ENCODE measurements at regions not wholly inside any gene's neighbourhood (a gene's known extent, or its start where the extent isn't known, plus 50 kb on each side); places are given as distances from the start of the nearest gene placed in this dataset.

GRCh38 chr1:239212811-239213220, 173.6 kb upstream of the CHRM3 start:
- no peaks in the 10 kb centered on the region for H3K36me3 ChIP-seq (ENCODE audit: control insufficient read depth, insufficient read depth, low read length, severe bottlenecking)
- H3K4me1 ChIP-seq (ENCODE audit: control insufficient read depth, insufficient read depth, low read length) = no peaks in the 10 kb centered on the region
- no peak overlapping the region for H3K4me3 ChIP-seq (ENCODE audit: low read length)
- H3K27me3 ChIP-seq (replicated peaks; ENCODE audit: control insufficient read depth, insufficient read depth, low read length) = no peaks in the 10 kb centered on the region
- no peaks in the 10 kb centered on the region for H3K9me3 ChIP-seq (ENCODE audit: control insufficient read depth, low read length)
- no peak overlapping the region for H3K9ac ChIP-seq (ENCODE audit: low read length)
- DNase-seq (ENCODE audit: low read depth) = no peak

GRCh38 chr1:239209591-239209990, 176.8 kb upstream of the CHRM3 start:
- Histone ChIP-seq H3K27me3 (replicated peaks; ENCODE audit: control insufficient read depth, insufficient read depth, low read length) (no peaks in the 10 kb centered on the region), H3K9me3 (ENCODE audit: control insufficient read depth, low read length) (no peaks in the 10 kb centered on the region), H3K9ac (ENCODE audit: low read length) (no peak overlapping the region), H3K36me3 (ENCODE audit: control insufficient read depth, insufficient read depth, low read length, severe bottlenecking) (no peaks in the 10 kb centered on the region), H3K4me3 (ENCODE audit: low read length) (no peak overlapping the region), H3K4me1 (ENCODE audit: control insufficient read depth, insufficient read depth, low read length) (no peaks in the 10 kb centered on the region)
- DNase-seq (ENCODE audit: low read depth) = no peak

GRCh38 chr1:239204401-239204800, 182.0 kb upstream of the CHRM3 start:
- Histone ChIP-seq H3K4me3 (ENCODE audit: low read length) (no peak overlapping the region), H3K9ac (ENCODE audit: low read length) (no peak overlapping the region), H3K36me3 (ENCODE audit: control insufficient read depth, insufficient read depth, low read length, severe bottlenecking) (no peaks in the 10 kb centered on the region), H3K27me3 (replicated peaks; ENCODE audit: control insufficient read depth, insufficient read depth, low read length) (no peaks in the 10 kb centered on the region), H3K9me3 (ENCODE audit: control insufficient read depth, low read length) (no peaks in the 10 kb centered on the region), H3K4me1 (ENCODE audit: control insufficient read depth, insufficient read depth, low read length) (no peaks in the 10 kb centered on the region)
- no peak for DNase-seq (ENCODE audit: low read depth)

GRCh38 chr1:239197871-239198270, 188.5 kb upstream of the CHRM3 start:
- DNase-seq (ENCODE audit: low read depth) = no peak
- Histone ChIP-seq H3K9ac (ENCODE audit: low read length) (no peak overlapping the region), H3K4me3 (ENCODE audit: low read length) (no peak overlapping the region), H3K9me3 (ENCODE audit: control insufficient read depth, low read length) (peaks cover 4% of the 10 kb centered on the region), H3K36me3 (ENCODE audit: control insufficient read depth, insufficient read depth, low read length, severe bottlenecking) (no peaks in the 10 kb centered on the region), H3K4me1 (ENCODE audit: control insufficient read depth, insufficient read depth, low read length) (no peaks in the 10 kb centered on the region), H3K27me3 (replicated peaks; ENCODE audit: control insufficient read depth, insufficient read depth, low read length) (no peaks in the 10 kb centered on the region)

GRCh38 chr1:239189998-239190512, 196.3 kb upstream of the CHRM3 start:
- no peak overlapping the region for H3K9ac ChIP-seq (ENCODE audit: low read length)
- H3K4me1 ChIP-seq (ENCODE audit: control insufficient read depth, insufficient read depth, low read length) = no peaks in the 10 kb centered on the region
- H3K9me3 ChIP-seq (ENCODE audit: control insufficient read depth, low read length) = peaks cover 4% of the 10 kb centered on the region
- H3K36me3 ChIP-seq (ENCODE audit: control insufficient read depth, insufficient read depth, low read length, severe bottlenecking) = no peaks in the 10 kb centered on the region
- DNase-seq (ENCODE audit: low read depth) = no peak
- H3K4me3 ChIP-seq (ENCODE audit: low read length) = no peak overlapping the region
- H3K27me3 ChIP-seq (replicated peaks; ENCODE audit: control insufficient read depth, insufficient read depth, low read length) = no peaks in the 10 kb centered on the region

GRCh38 chr1:239186487-239186886, 199.9 kb upstream of the CHRM3 start:
- H3K4me1 ChIP-seq (ENCODE audit: control insufficient read depth, insufficient read depth, low read length) = no peaks in the 10 kb centered on the region
- no peaks in the 10 kb centered on the region for H3K9me3 ChIP-seq (ENCODE audit: control insufficient read depth, low read length)
- no peak overlapping the region for H3K4me3 ChIP-seq (ENCODE audit: low read length)
- H3K9ac ChIP-seq (ENCODE audit: low read length) = no peak overlapping the region
- no peaks in the 10 kb centered on the region for H3K36me3 ChIP-seq (ENCODE audit: control insufficient read depth, insufficient read depth, low read length, severe bottlenecking)
- H3K27me3 ChIP-seq (replicated peaks; ENCODE audit: control insufficient read depth, insufficient read depth, low read length) = no peaks in the 10 kb centered on the region
- DNase-seq (ENCODE audit: low read depth) = no peak

- H3K36me3 ChIP-seq (ENCODE audit: control insufficient read depth, insufficient read depth, low read length, severe bottlenecking) = no peaks in the 10 kb centered on the region
- no peak for DNase-seq (ENCODE audit: low read depth)
- no peak overlapping the region for H3K4me3 ChIP-seq (ENCODE audit: low read length)
- H3K27me3 ChIP-seq (replicated peaks; ENCODE audit: control insufficient read depth, insufficient read depth, low read length) = no peaks in the 10 kb centered on the region
- no peak overlapping the region for H3K9ac ChIP-seq (ENCODE audit: low read length)
- no peaks in the 10 kb centered on the region for H3K4me1 ChIP-seq (ENCODE audit: control insufficient read depth, insufficient read depth, low read length)
- H3K9me3 ChIP-seq (ENCODE audit: control insufficient read depth, low read length) = no peaks in the 10 kb centered on the region
These were observed 201.1 kb upstream of the CHRM3 start for GRCh38 chr1:239185245-239185619.

GRCh38 chr1:239184561-239185244, 201.7 kb upstream of the CHRM3 start:
- DNase-seq (ENCODE audit: low read depth) = peak; percentile 4
- no peaks in the 10 kb centered on the region for H3K4me1 ChIP-seq (ENCODE audit: control insufficient read depth, insufficient read depth, low read length)
- H3K27me3 ChIP-seq (replicated peaks; ENCODE audit: control insufficient read depth, insufficient read depth, low read length) = no peaks in the 10 kb centered on the region
- no peak overlapping the region for H3K9ac ChIP-seq (ENCODE audit: low read length)
- no peaks in the 10 kb centered on the region for H3K36me3 ChIP-seq (ENCODE audit: control insufficient read depth, insufficient read depth, low read length, severe bottlenecking)
- no peaks in the 10 kb centered on the region for H3K9me3 ChIP-seq (ENCODE audit: control insufficient read depth, low read length)
- H3K4me3 ChIP-seq (ENCODE audit: low read length) = no peak overlapping the region

- Histone ChIP-seq H3K9me3 (ENCODE audit: control insufficient read depth, low read length) (peaks cover 3% of the 10 kb centered on the region), H3K36me3 (ENCODE audit: control insufficient read depth, insufficient read depth, low read length, severe bottlenecking) (no peaks in the 10 kb centered on the region), H3K9ac (ENCODE audit: low read length) (no peak overlapping the region), H3K27me3 (replicated peaks; ENCODE audit: control insufficient read depth, insufficient read depth, low read length) (no peaks in the 10 kb centered on the region), H3K4me1 (ENCODE audit: control insufficient read depth, insufficient read depth, low read length) (no peaks in the 10 kb centered on the region), H3K4me3 (ENCODE audit: low read length) (no peak overlapping the region)
- DNase-seq (ENCODE audit: low read depth) = no peak
These were observed 207.4 kb upstream of the CHRM3 start for GRCh38 chr1:239178961-239179360.

- Histone ChIP-seq H3K27me3 (replicated peaks; ENCODE audit: control insufficient read depth, insufficient read depth, low read length) (no peaks in the 10 kb centered on the region), H3K9ac (ENCODE audit: low read length) (no peak overlapping the region), H3K9me3 (ENCODE audit: control insufficient read depth, low read length) (peaks cover 4% of the 10 kb centered on the region), H3K4me1 (ENCODE audit: control insufficient read depth, insufficient read depth, low read length) (no peaks in the 10 kb centered on the region), H3K36me3 (ENCODE audit: control insufficient read depth, insufficient read depth, low read length, severe bottlenecking) (no peaks in the 10 kb centered on the region), H3K4me3 (ENCODE audit: low read length) (no peak overlapping the region)
- DNase-seq (ENCODE audit: low read depth) = no peak
These were observed 211.5 kb upstream of the CHRM3 start for GRCh38 chr1:239174880-239175279.

GRCh38 chr1:239170828-239171227, 215.5 kb upstream of the CHRM3 start:
- H3K9ac ChIP-seq (ENCODE audit: low read length) = no peak overlapping the region
- no peak for DNase-seq (ENCODE audit: low read depth)
- no peaks in the 10 kb centered on the region for H3K4me1 ChIP-seq (ENCODE audit: control insufficient read depth, insufficient read depth, low read length)
- H3K9me3 ChIP-seq (ENCODE audit: control insufficient read depth, low read length) = peaks cover 19% of the 10 kb centered on the region
- H3K4me3 ChIP-seq (ENCODE audit: low read length) = no peak overlapping the region
- no peaks in the 10 kb centered on the region for H3K27me3 ChIP-seq (replicated peaks; ENCODE audit: control insufficient read depth, insufficient read depth, low read length)
- no peaks in the 10 kb centered on the region for H3K36me3 ChIP-seq (ENCODE audit: control insufficient read depth, insufficient read depth, low read length, severe bottlenecking)

- Histone ChIP-seq H3K27me3 (replicated peaks; ENCODE audit: control insufficient read depth, insufficient read depth, low read length) (no peaks in the 10 kb centered on the region), H3K4me3 (ENCODE audit: low read length) (no peak overlapping the region), H3K4me1 (ENCODE audit: control insufficient read depth, insufficient read depth, low read length) (no peaks in the 10 kb centered on the region), H3K9me3 (ENCODE audit: control insufficient read depth, low read length) (peaks cover 19% of the 10 kb centered on the region), H3K36me3 (ENCODE audit: control insufficient read depth, insufficient read depth, low read length, severe bottlenecking) (no peaks in the 10 kb centered on the region), H3K9ac (ENCODE audit: low read length) (no peak overlapping the region)
- no peak for DNase-seq (ENCODE audit: low read depth)
These were observed 217.1 kb upstream of the CHRM3 start for GRCh38 chr1:239169276-239169675.

Data from adipocyte (in vitro differentiated cells).